NCI-H1092 (cell line): ENCODE measurements at regions not wholly inside any gene's neighbourhood (a gene's known extent, or its start where the extent isn't known, plus 50 kb on each side); places are given as distances from the start of the nearest gene placed in this dataset.
A peak's percentile ranks its signal among the peaks of the same experiment; 100 is the strongest.
"Not testable (repeated sequence)": the region's sequence is repeated elsewhere in the genome, so short reads cannot be mapped to it uniquely, and the experiment has no call there.

Experiments
- DNase-seq: peaks from one replicate; lab custom pipeline; 2025; lab: John Stamatoyannopoulos, UW

- DNase-seq: peak; percentile 34
These were observed 55.9 kb downstream of the ZBTB18 start for GRCh38 chr1:244106837-244107493.

GRCh38 chr1:244111027-244111426 lies 59.9 kb downstream of the ZBTB18 start:
- no peak for DNase-seq

- DNase-seq: no peak
These were observed 61.0 kb downstream of the ZBTB18 start for GRCh38 chr1:244112041-244112440.

- no peak for DNase-seq
These were observed 61.6 kb downstream of the ZBTB18 start for GRCh38 chr1:244112636-244113035.

- DNase-seq: no peak
These were observed 62.6 kb downstream of the ZBTB18 start for GRCh38 chr1:244113532-244114320.

GRCh38 chr1:244114892-244115291 lies 63.8 kb downstream of the ZBTB18 start:
- no peak for DNase-seq

- no peak for DNase-seq
These were observed 65.9 kb downstream of the ZBTB18 start for GRCh38 chr1:244116946-244117345.

- DNase-seq: no peak
These were observed 67.2 kb downstream of the ZBTB18 start for GRCh38 chr1:244118109-244118761.

- no peak for DNase-seq
These were observed 77.7 kb downstream of the ZBTB18 start for GRCh38 chr1:244128591-244129383.

GRCh38 chr1:244137276-244137675 lies 86.2 kb downstream of the ZBTB18 start:
- no peak for DNase-seq

GRCh38 chr1:244137725-244138124 lies 86.6 kb downstream of the ZBTB18 start:
- DNase-seq: no peak

GRCh38 chr1:244138399-244138798 lies 87.3 kb downstream of the ZBTB18 start:
- no peak for DNase-seq

GRCh38 chr1:244139655-244140054 lies 88.6 kb downstream of the ZBTB18 start:
- no peak for DNase-seq

- DNase-seq: no peak
These were observed 89.3 kb downstream of the ZBTB18 start for GRCh38 chr1:244140420-244140819.

GRCh38 chr1:244144053-244144452 lies 93.0 kb downstream of the ZBTB18 start:
- no peak for DNase-seq

- DNase-seq: no peak
These were observed 99.0 kb downstream of the ZBTB18 start for GRCh38 chr1:244150071-244150470.

- no peak for DNase-seq
These were observed 99.6 kb downstream of the ZBTB18 start for GRCh38 chr1:244150665-244151064.

- DNase-seq: no peak
These were observed 100.5 kb downstream of the ZBTB18 start for GRCh38 chr1:244151537-244151936.

- DNase-seq: no peak
These were observed 103.4 kb downstream of the ZBTB18 start for GRCh38 chr1:244154508-244154871.

- no peak for DNase-seq
These were observed 103.9 kb downstream of the ZBTB18 start for GRCh38 chr1:244154872-244155531.

- no peak for DNase-seq
These were observed 104.6 kb downstream of the ZBTB18 start for GRCh38 chr1:244155661-244156060.

GRCh38 chr1:244156617-244157016 lies 105.5 kb downstream of the ZBTB18 start:
- not testable (repeated sequence) for DNase-seq
